Pancreas (tissue), 10 donors: ENCODE measurements at regions not wholly inside any gene's neighbourhood (a gene's known extent, or its start where the extent isn't known, plus 50 kb on each side); places are given as distances from the start of the nearest gene placed in this dataset.

Experiments
- ATAC-seq, 4 donors: fragments of 200-7000 bp; cut with Tn5 transposase; one replicate each; pipeline versions ENCODE4 v1.8.0 to v1.9.1; 2020; ENCODE audit warnings: mild to moderate bottlenecking in 4 of 4, moderate library complexity in 4 of 4
- DNase-seq, 6 donors: peaks; one replicate each; pipeline ENCODE4 v3.0.0-alpha.2; 2020
- FAIRE-seq: peaks from 2 replicates; lab custom pipeline; 2012; peaks lifted over from hg19 to GRCh38; lab: Jason Lieb, UNC
- H3K27ac ChIP-seq, 4 donors: fragments of 200-600 bp; sonication (generic); 1 replicate in 3 of 4; 2 replicates in 1 of 4; pipeline versions ENCODE4 v1.5.0 to v1.8.0; 2020
- H3K27me3 ChIP-seq, 4 donors: fragments of 200-600 bp; one replicate each; pipeline ENCODE4 v1.8.0; 2021
- H3K36me3 ChIP-seq, 3 donors: fragments of 200-600 bp; sonication (generic) in 1 of 3; one replicate each; pipeline versions ENCODE4 v1.5.0 to v1.8.0; 2020 to 2021
- H3K4me1 ChIP-seq, 3 donors: fragments of 200-600 bp; one replicate each; pipeline ENCODE4 v1.8.0; 2021
- H3K4me3 ChIP-seq, 4 donors: fragments of 200-600 bp; sonication (generic) in 2 of 4; one replicate each; pipeline versions ENCODE4 v1.5.0 to v1.8.0; 2020 to 2021
- H3K9me3 ChIP-seq, 4 donors: fragments of 200-600 bp; one replicate each; pipeline ENCODE4 v1.8.0; 2021
- CTCF ChIP-seq, 4 donors: fragments of 200-600 bp; sonication (generic) in 3 of 4; IDR thresholded peaks; one replicate each; pipeline versions ENCODE4 v1.5.0 to v1.8.0; 2021; ENCODE audit warnings: antibody characterized with exemption in 4 of 4
- WGBS, 2 donors: extraction: QIAGEN DNeasy Blood & Tissue Kit; methylation state at CpG; one replicate each; pipeline ENCODE4 v1.1.7; 2013; 5-methylcytosine and 5-hydroxymethylcytosine counted together
- intact Hi-C, 3 donors: fragments of 100-400 bp; cut with DNase I; formaldehyde crosslinking; loops; one replicate each; pipeline versions ENCODE4 v1.11.1 to v1.14.2; 2022
- donor health status: healthy with polysubstance abuse.
- donor health status: DM: no; HTN: no; CAD: no; lungs with moderate emphysema.
- donor health status: DM: no; HTN: no; CAD: no.
- donor health status: control.
- donor health status: control.
- donor health status: Bipolar disorder and iron deficiency.
- donor health status: DM: yes; HTN: yes; CAD: no.
- donor health status: DM: no; HTN: no; CAD: no.
- donor health status: DM: no; HTN: no; CAD: no.
- donor health status: DM: yes; HTN: yes; CAD: no.

GRCh38 chr13:84570831-84571230 lies 688.6 kb upstream of the SLITRK1 start:
- no peak for ATAC-seq
- 92 to 95% methylated on average over 2 of the region's 2 CpGs for WGBS, 2 donors
- Histone ChIP-seq H3K36me3 (no peaks in the 10 kb centered on the region), H3K27me3 (no peaks in the 10 kb centered on the region), H3K4me1 (peaks cover 0 to 12% (median 0%) of the 10 kb centered on the region in 3 donors), H3K9me3 (no peaks in the 10 kb centered on the region), H3K4me3 (no peak overlapping the region), H3K27ac (no peak overlapping the region)
- no peak for FAIRE-seq
- TF ChIP-seq CTCF (IDR thresholded peaks at IDR 0.05) = no peak
- DNase-seq = no peak
- intact Hi-C loops = no loop called here

GRCh38 chr13:84569366-84569765 lies 687.1 kb upstream of the SLITRK1 start:
- no peak for TF ChIP-seq CTCF (IDR thresholded peaks at IDR 0.05)
- Histone ChIP-seq H3K27me3 (no peaks in the 10 kb centered on the region), H3K9me3 (no peaks in the 10 kb centered on the region), H3K4me3 (no peak overlapping the region), H3K4me1 (peaks cover 0 to 12% (median 0%) of the 10 kb centered on the region in 3 donors), H3K27ac (no peak overlapping the region), H3K36me3 (no peaks in the 10 kb centered on the region)
- intact Hi-C loops = no loop called here
- WGBS, 2 donors = 34 to 58% methylated on average over 1 of the region's 1 CpG
- ATAC-seq (no peak), FAIRE-seq (no peak), DNase-seq (no peak)

GRCh38 chr13:84567848-84568247 lies 685.6 kb upstream of the SLITRK1 start:
- H3K27ac ChIP-seq = no peak overlapping the region
- intact Hi-C loops = no loop called here
- no peaks in the 10 kb centered on the region for H3K9me3 ChIP-seq
- H3K36me3 ChIP-seq = no peaks in the 10 kb centered on the region
- FAIRE-seq (no peak), ATAC-seq (no peak), DNase-seq (no peak)
- 48 to 51% methylated on average over 1 of the region's 1 CpG for WGBS, 2 donors
- no peak for TF ChIP-seq CTCF (IDR thresholded peaks at IDR 0.05)
- H3K4me3 ChIP-seq = no peak overlapping the region
- no peaks in the 10 kb centered on the region for H3K27me3 ChIP-seq
- H3K4me1 ChIP-seq = peaks cover 4 to 17% (median 5%) of the 10 kb centered on the region in 3 donors

GRCh38 chr13:84566780-84567179 lies 684.5 kb upstream of the SLITRK1 start:
- H3K4me1 ChIP-seq = peaks cover 4 to 17% (median 5%) of the 10 kb centered on the region in 3 donors
- H3K27me3 ChIP-seq = no peaks in the 10 kb centered on the region
- intact Hi-C loops = no loop called here
- H3K9me3 ChIP-seq = no peaks in the 10 kb centered on the region
- FAIRE-seq (no peak), ATAC-seq (peak in 2 of 4 donors; percentile 35 to 51), DNase-seq (no peak)
- no peak overlapping the region for H3K4me3 ChIP-seq
- no peak for TF ChIP-seq CTCF (IDR thresholded peaks at IDR 0.05)
- whole genome bisulfite sequencing, 2 donors = 30 to 49% methylated on average over 2 of the region's 2 CpGs
- no peaks in the 10 kb centered on the region for H3K36me3 ChIP-seq
- no peak overlapping the region for H3K27ac ChIP-seq

GRCh38 chr13:84563611-84564010 lies 681.3 kb upstream of the SLITRK1 start:
- DNase-seq = peak in 3 of 6 donors; percentile 13 to 41 (median 34)
- Histone ChIP-seq H3K27me3 (no peaks in the 10 kb centered on the region), H3K27ac (no peak overlapping the region), H3K9me3 (no peaks in the 10 kb centered on the region), H3K36me3 (no peaks in the 10 kb centered on the region), H3K4me1 (peaks cover 4 to 17% (median 5%) of the 10 kb centered on the region in 3 donors), H3K4me3 (no peak overlapping the region)
- no peak for TF ChIP-seq CTCF (IDR thresholded peaks at IDR 0.05)
- WGBS, 2 donors = 37 to 42% methylated on average over 3 of the region's 3 CpGs
- intact Hi-C loops = no loop called here
- peak; percentile 71 to 81 (median 76) for ATAC-seq
- FAIRE-seq = no peak
